Transverse colon (tissue), 4 donors: ENCODE measurements at regions not wholly inside any gene's neighbourhood (a gene's known extent, or its start where the extent isn't known, plus 50 kb on each side); places are given as distances from the start of the nearest gene placed in this dataset.

ENCODE experiments used
- EP300 ChIP-seq: sonication (generic); formaldehyde crosslinking; IDR thresholded peaks from one replicate; pipeline ENCODE4 v1.6.1; 2017; ENCODE audit warnings: antibody characterized with exemption, low read depth
- POLR2A ChIP-seq: fragments of 450-650 bp; IDR thresholded peaks from one replicate; pipeline ENCODE4 v1.6.1; 2016; ENCODE audit warnings: antibody characterized with exemption, mild to moderate bottlenecking, moderate library complexity
- POLR2AphosphoS5 ChIP-seq, 3 donors: sonication (generic); formaldehyde crosslinking; IDR thresholded peaks; one replicate each; pipeline ENCODE4 v1.6.1; 2016; ENCODE audit warnings: antibody characterized with exemption in 3 of 3
- TF ChIP-seq, protein P1 (sequence below), 5 experiments: fragments of 200-600 bp in 3 of 5; fragments of 450-650 bp in 2 of 5; sonication (generic) in 3 of 5; IDR thresholded peaks; 1 replicate in 2 of 5; 2 replicates in 3 of 5; pipeline ENCODE4 v1.5.1; 2016 to 2017; ENCODE audit warnings: antibody characterized with exemption in 5 of 5, inconsistent platforms in 3 of 5, mild to moderate bottlenecking in 2 of 5, moderate library complexity in 1 of 5

- TF ChIP-seq, protein P1, sequence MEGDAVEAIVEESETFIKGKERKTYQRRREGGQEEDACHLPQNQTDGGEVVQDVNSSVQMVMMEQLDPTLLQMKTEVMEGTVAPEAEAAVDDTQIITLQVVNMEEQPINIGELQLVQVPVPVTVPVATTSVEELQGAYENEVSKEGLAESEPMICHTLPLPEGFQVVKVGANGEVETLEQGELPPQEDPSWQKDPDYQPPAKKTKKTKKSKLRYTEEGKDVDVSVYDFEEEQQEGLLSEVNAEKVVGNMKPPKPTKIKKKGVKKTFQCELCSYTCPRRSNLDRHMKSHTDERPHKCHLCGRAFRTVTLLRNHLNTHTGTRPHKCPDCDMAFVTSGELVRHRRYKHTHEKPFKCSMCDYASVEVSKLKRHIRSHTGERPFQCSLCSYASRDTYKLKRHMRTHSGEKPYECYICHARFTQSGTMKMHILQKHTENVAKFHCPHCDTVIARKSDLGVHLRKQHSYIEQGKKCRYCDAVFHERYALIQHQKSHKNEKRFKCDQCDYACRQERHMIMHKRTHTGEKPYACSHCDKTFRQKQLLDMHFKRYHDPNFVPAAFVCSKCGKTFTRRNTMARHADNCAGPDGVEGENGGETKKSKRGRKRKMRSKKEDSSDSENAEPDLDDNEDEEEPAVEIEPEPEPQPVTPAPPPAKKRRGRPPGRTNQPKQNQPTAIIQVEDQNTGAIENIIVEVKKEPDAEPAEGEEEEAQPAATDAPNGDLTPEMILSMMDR (IDR thresholded peaks at IDR 0.05), result no peak
- TF ChIP-seq POLR2A (no peak), POLR2AphosphoS5 (IDR thresholded peaks at IDR 0.05) (no peak), EP300 (no peak)
Measured at GRCh38 chr7:69105092-69105491, 493.2 kb upstream of the AUTS2 start.
